Ovary (tissue), 3 donors: ENCODE measurements at regions not wholly inside any gene's neighbourhood (a gene's known extent, or its start where the extent isn't known, plus 50 kb on each side); places are given as distances from the start of the nearest gene placed in this dataset.

ENCODE experiments used
- EP300 ChIP-seq: sonication (generic); formaldehyde crosslinking; IDR thresholded peaks from one replicate; pipeline ENCODE4 v1.6.1; 2017; ENCODE audit warnings: antibody characterized with exemption
- POLR2A ChIP-seq: fragments of 450-650 bp; IDR thresholded peaks from one replicate; pipeline ENCODE4 v1.6.1; 2017; ENCODE audit warnings: antibody characterized with exemption, mild to moderate bottlenecking, moderate library complexity
- TF ChIP-seq, protein P1 (sequence below), 3 donors: fragments of 450-650 bp in 2 of 3; fragments of 200-600 bp in 1 of 3; IDR thresholded peaks; one replicate each; pipeline versions ENCODE4 v1.5.1 to v1.8.0; 2016 to 2022; ENCODE audit warnings: antibody characterized with exemption in 3 of 3, mild to moderate bottlenecking in 1 of 3
- donor health status: DM: no; HTN: no; CAD: no.

DNA sequence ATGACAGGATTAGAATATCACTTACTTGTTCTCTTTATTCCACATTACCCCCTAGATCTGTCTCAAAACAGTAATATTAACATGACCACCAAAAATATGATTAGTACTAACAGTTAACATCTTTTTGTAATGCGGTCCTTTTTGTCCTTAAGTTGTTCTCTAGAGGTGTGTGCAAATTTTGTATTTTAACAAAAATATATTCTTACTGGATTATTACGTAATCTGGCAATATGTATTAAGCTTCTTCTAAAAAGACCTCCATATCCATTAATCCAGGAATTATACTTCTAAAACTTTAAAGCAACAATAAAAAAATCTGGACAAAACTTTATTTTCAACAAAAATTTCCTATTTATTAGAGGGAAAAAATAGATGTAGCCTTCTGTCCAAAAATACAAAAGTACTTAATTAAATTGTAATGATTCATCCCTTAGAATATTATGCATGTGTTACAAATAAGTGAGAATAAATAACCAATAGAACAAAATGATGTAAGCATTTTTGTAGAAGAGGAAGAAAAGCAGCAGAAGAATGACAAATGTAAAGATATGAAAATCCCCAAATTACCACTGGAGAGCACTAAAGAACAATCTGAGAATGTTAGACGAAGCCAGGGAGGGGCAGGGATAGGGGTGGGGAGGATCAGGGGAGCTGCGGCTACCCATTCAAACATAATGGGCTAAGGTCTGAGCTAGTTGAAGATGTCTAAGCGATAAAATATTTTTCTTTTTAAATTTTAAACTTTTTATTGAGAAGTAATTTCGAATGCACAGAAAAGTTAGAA lies 945.6 kb downstream of the MCTP2 start:
- TF ChIP-seq, protein P1, sequence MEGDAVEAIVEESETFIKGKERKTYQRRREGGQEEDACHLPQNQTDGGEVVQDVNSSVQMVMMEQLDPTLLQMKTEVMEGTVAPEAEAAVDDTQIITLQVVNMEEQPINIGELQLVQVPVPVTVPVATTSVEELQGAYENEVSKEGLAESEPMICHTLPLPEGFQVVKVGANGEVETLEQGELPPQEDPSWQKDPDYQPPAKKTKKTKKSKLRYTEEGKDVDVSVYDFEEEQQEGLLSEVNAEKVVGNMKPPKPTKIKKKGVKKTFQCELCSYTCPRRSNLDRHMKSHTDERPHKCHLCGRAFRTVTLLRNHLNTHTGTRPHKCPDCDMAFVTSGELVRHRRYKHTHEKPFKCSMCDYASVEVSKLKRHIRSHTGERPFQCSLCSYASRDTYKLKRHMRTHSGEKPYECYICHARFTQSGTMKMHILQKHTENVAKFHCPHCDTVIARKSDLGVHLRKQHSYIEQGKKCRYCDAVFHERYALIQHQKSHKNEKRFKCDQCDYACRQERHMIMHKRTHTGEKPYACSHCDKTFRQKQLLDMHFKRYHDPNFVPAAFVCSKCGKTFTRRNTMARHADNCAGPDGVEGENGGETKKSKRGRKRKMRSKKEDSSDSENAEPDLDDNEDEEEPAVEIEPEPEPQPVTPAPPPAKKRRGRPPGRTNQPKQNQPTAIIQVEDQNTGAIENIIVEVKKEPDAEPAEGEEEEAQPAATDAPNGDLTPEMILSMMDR (IDR thresholded peaks at IDR 0.05), result no peak
- TF ChIP-seq POLR2A (no peak), EP300 (no peak)
